Activated CD4-positive, alpha-beta T cell treated with anti-CD3 and anti-CD28 coated beads, Interleukin-2, amount 10 ng/mL, durations not matched to agents 24 days and 14 days (primary cell): ENCODE measurements at regions not wholly inside any gene's neighbourhood (a gene's known extent, or its start where the extent isn't known, plus 50 kb on each side); places are given as distances from the start of the nearest gene placed in this dataset.

Experiments used
- DNase-seq: peaks from one replicate; pipeline ENCODE4 v3.0.0; 2022
- H3K27ac Mint-ChIP-seq: one replicate; pipeline ENCODE4 v1.8.0; 2022; ENCODE audit warnings: mild to moderate bottlenecking, mixed read lengths
- H3K27me3 Mint-ChIP-seq: one replicate; pipeline ENCODE4 v1.8.0; 2022; ENCODE audit warnings: mixed read lengths
- H3K36me3 Mint-ChIP-seq: one replicate; pipeline ENCODE4 v1.8.0; 2022; ENCODE audit warnings: low read depth, mild to moderate bottlenecking, mixed read lengths
- H3K4me1 Mint-ChIP-seq: one replicate; pipeline ENCODE4 v1.8.0; 2021; ENCODE audit warnings: mixed read lengths
- H3K4me3 Mint-ChIP-seq: one replicate; pipeline ENCODE4 v1.8.0; 2022; ENCODE audit warnings: mild to moderate bottlenecking, moderate library complexity, mixed read lengths
- H3K9me3 Mint-ChIP-seq: one replicate; pipeline ENCODE4 v1.8.0; 2021; ENCODE audit warnings: mixed read lengths
- intact Hi-C: fragments of 100-400 bp; cut with micrococcal nuclease; formaldehyde crosslinking; loops from one replicate; pipeline ENCODE4 v1.15.1; 2023

- H3K9me3 Mint-ChIP-seq, result no peaks in the 10 kb centered on the region
- H3K27ac Mint-ChIP-seq, result no peak overlapping the region
- intact Hi-C loops, result no loop called here
- H3K4me1 Mint-ChIP-seq, result no peaks in the 10 kb centered on the region
- no peaks in the 10 kb centered on the region for H3K27me3 Mint-ChIP-seq
- DNase-seq, result no peak
- no peak overlapping the region for H3K4me3 Mint-ChIP-seq
- H3K36me3 Mint-ChIP-seq, result no peaks in the 10 kb centered on the region
These were observed 164.0 kb upstream of the TRAM1L1 start for GRCh38 chr4:117249333-117249732.

DNA sequence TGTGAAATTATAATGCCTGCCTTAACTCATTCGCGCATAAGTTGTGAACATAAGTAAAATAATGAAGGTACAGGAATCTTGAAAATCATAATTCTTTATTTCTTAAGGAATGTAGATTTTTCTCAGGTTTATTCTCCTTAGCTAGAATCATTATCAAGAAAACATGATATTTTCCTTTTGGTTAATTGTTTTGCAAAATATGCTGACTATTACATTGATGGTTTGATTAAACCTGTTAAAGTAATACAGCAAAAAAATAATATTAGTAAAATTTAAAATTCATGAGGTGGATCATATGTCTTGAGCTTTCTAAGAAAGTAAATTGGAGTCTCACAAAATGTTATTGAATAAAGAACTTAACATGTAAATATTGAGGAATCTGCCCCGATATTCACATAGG, 178.7 kb upstream of the TRAM1L1 start:
- Mint-ChIP-seq H3K27me3 (no peaks in the 10 kb centered on the region), H3K36me3 (no peaks in the 10 kb centered on the region), H3K4me3 (no peak overlapping the region), H3K27ac (no peak overlapping the region), H3K4me1 (no peaks in the 10 kb centered on the region), H3K9me3 (no peaks in the 10 kb centered on the region)
- DNase-seq, result no peak
- intact Hi-C loops, result no loop called here

- H3K36me3 Mint-ChIP-seq, result no peaks in the 10 kb centered on the region
- no peak overlapping the region for H3K27ac Mint-ChIP-seq
- H3K9me3 Mint-ChIP-seq, result no peaks in the 10 kb centered on the region
- H3K4me3 Mint-ChIP-seq, result no peak overlapping the region
- H3K27me3 Mint-ChIP-seq, result no peaks in the 10 kb centered on the region
- H3K4me1 Mint-ChIP-seq, result no peaks in the 10 kb centered on the region
- no peak for DNase-seq
- intact Hi-C loops, result no loop called here
These were observed 181.9 kb upstream of the TRAM1L1 start for GRCh38 chr4:117267317-117267716.

GRCh38 chr4:117284736-117285135, 199.4 kb upstream of the TRAM1L1 start:
- no peaks in the 10 kb centered on the region for H3K4me1 Mint-ChIP-seq
- H3K4me3 Mint-ChIP-seq, result no peak overlapping the region
- no peaks in the 10 kb centered on the region for H3K36me3 Mint-ChIP-seq
- no peaks in the 10 kb centered on the region for H3K9me3 Mint-ChIP-seq
- intact Hi-C loops, result no loop called here
- no peak overlapping the region for H3K27ac Mint-ChIP-seq
- no peak for DNase-seq
- no peaks in the 10 kb centered on the region for H3K27me3 Mint-ChIP-seq

DNA sequence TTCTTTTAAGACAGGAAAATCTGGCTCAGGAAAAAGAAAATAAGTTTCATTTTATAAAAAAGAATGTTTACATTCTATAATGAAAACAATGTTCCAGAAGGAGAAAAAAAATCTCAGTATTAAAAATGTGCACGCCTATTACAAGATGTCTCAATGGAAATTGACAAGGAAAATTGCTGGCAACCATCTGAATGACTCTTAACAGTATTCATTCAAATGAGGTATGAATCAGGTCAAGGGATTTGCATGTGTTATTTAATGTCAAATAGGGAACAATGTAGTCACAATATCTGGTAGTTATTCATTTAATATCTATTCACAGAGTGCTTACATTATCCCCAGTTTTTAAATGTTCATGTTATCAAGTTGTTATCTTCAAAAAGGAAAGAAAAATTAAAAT, 208.4 kb upstream of the TRAM1L1 start:
- H3K9me3 Mint-ChIP-seq, result no peaks in the 10 kb centered on the region
- H3K27ac Mint-ChIP-seq, result no peak overlapping the region
- intact Hi-C loops, result no loop called here
- no peak overlapping the region for H3K4me3 Mint-ChIP-seq
- no peaks in the 10 kb centered on the region for H3K36me3 Mint-ChIP-seq
- H3K27me3 Mint-ChIP-seq, result no peaks in the 10 kb centered on the region
- H3K4me1 Mint-ChIP-seq, result no peaks in the 10 kb centered on the region
- no peak for DNase-seq

GRCh38 chr4:117302226-117302625, 216.8 kb upstream of the TRAM1L1 start:
- intact Hi-C loops, result no loop called here
- DNase-seq, result no peak
- H3K27ac Mint-ChIP-seq, result no peak overlapping the region
- H3K36me3 Mint-ChIP-seq, result no peaks in the 10 kb centered on the region
- H3K27me3 Mint-ChIP-seq, result no peaks in the 10 kb centered on the region
- no peaks in the 10 kb centered on the region for H3K9me3 Mint-ChIP-seq
- H3K4me3 Mint-ChIP-seq, result no peak overlapping the region
- no peaks in the 10 kb centered on the region for H3K4me1 Mint-ChIP-seq

GRCh38 chr4:117311215-117311614, 225.8 kb upstream of the TRAM1L1 start:
- Mint-ChIP-seq H3K36me3 (no peaks in the 10 kb centered on the region), H3K4me1 (no peaks in the 10 kb centered on the region), H3K27ac (no peak overlapping the region), H3K27me3 (no peaks in the 10 kb centered on the region), H3K9me3 (no peaks in the 10 kb centered on the region), H3K4me3 (no peak overlapping the region)
- intact Hi-C loops, result no loop called here
- DNase-seq, result no peak

DNA sequence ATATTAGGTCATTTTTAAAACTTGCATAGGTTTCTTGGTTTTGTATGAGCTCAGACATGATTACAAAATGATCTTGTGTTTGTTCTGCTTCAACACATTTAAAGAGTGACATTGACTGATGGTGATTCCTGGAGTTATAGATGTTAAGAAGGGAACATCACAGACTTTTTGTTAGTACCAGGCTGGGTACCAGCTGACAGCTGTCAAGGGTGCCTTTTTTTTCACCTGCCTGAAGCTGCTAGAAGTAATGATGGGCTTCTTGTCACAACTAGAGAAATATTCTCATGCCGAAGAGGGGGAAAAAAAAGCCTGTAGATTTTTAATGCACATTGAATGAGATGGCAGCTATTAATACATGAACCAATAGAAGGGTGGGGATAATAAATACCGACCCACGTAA, 226.6 kb upstream of the TRAM1L1 start:
- no peaks in the 10 kb centered on the region for H3K9me3 Mint-ChIP-seq
- intact Hi-C loops, result no loop called here

GRCh38 chr4:117324851-117325491, 239.6 kb upstream of the TRAM1L1 start:
- DNase-seq, result no peak

More for the DNA sequence above, 226.6 kb upstream of the TRAM1L1 start:
- H3K4me3 Mint-ChIP-seq, result no peak overlapping the region
- H3K4me1 Mint-ChIP-seq, result no peaks in the 10 kb centered on the region
- no peaks in the 10 kb centered on the region for H3K36me3 Mint-ChIP-seq
- H3K27ac Mint-ChIP-seq, result no peak overlapping the region
- no peak for DNase-seq
- no peaks in the 10 kb centered on the region for H3K27me3 Mint-ChIP-seq

DNA sequence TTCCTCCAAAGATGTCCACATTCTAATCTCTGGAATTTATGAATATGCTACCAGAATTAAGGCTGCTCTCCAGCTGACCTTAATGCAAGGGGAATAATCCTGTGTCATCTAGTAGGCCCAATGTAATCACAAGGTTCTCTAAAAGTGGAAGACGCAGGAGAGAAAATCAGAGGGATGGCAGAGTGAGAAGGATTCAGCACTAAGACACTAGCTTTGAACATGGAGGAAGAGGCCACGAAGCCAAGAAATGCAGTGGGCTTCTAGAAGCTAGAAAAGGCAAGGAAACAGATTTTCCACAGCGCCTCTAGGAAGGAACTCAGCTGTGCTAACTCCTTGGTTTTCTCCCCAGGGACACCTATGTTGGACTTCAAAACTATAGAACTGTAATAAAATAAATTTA, 240.7 kb upstream of the TRAM1L1 start:
- H3K9me3 Mint-ChIP-seq, result no peaks in the 10 kb centered on the region
- no peak for DNase-seq
- no peaks in the 10 kb centered on the region for H3K27me3 Mint-ChIP-seq
- intact Hi-C loops, result no loop called here
- no peak overlapping the region for H3K27ac Mint-ChIP-seq
- no peaks in the 10 kb centered on the region for H3K4me1 Mint-ChIP-seq
- H3K4me3 Mint-ChIP-seq, result no peak overlapping the region
- H3K36me3 Mint-ChIP-seq, result no peaks in the 10 kb centered on the region

More at GRCh38 chr4:117324851-117325491, 239.6 kb upstream of the TRAM1L1 start:
- Mint-ChIP-seq H3K36me3 (no peaks in the 10 kb centered on the region), H3K4me3 (no peak overlapping the region), H3K27ac (no peak overlapping the region), H3K9me3 (no peaks in the 10 kb centered on the region), H3K27me3 (no peaks in the 10 kb centered on the region), H3K4me1 (no peaks in the 10 kb centered on the region)
- intact Hi-C loops, result no loop called here

DNA sequence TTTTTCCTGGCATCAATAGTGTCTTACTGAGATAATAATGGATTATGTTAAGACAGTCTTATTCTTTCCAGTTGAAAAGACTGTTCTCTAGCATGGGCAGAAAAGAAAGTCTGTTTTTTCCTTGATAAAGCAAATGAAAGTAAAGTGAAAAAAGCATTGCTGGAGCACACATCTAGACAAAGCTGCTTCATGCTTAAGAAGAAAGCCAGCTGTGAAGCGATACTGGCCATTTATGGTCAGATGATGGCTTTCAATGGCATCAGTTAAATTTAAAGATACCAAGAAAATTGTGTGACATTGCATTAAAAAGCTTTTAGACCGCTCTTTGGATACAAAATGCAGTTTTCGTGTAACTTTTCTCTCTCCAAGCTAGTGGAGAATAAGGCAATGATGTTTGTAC, 242.1 kb upstream of the TRAM1L1 start:
- intact Hi-C loops, result no loop called here
- no peak for DNase-seq
- no peaks in the 10 kb centered on the region for H3K36me3 Mint-ChIP-seq
- H3K27ac Mint-ChIP-seq, result no peak overlapping the region
- H3K4me1 Mint-ChIP-seq, result no peaks in the 10 kb centered on the region
- H3K4me3 Mint-ChIP-seq, result no peak overlapping the region
- no peaks in the 10 kb centered on the region for H3K27me3 Mint-ChIP-seq
- H3K9me3 Mint-ChIP-seq, result no peaks in the 10 kb centered on the region

GRCh38 chr4:117328333-117328732, 243.0 kb upstream of the TRAM1L1 start:
- no peaks in the 10 kb centered on the region for H3K4me1 Mint-ChIP-seq
- H3K4me3 Mint-ChIP-seq, result no peak overlapping the region
- H3K27me3 Mint-ChIP-seq, result no peaks in the 10 kb centered on the region
- no peak overlapping the region for H3K27ac Mint-ChIP-seq
- no peaks in the 10 kb centered on the region for H3K9me3 Mint-ChIP-seq
- no peak for DNase-seq
- no peaks in the 10 kb centered on the region for H3K36me3 Mint-ChIP-seq
- intact Hi-C loops, result no loop called here

GRCh38 chr4:117331817-117332216, 246.4 kb upstream of the TRAM1L1 start:
- H3K4me1 Mint-ChIP-seq, result no peaks in the 10 kb centered on the region
- H3K27ac Mint-ChIP-seq, result no peak overlapping the region
- no peaks in the 10 kb centered on the region for H3K36me3 Mint-ChIP-seq
- H3K27me3 Mint-ChIP-seq, result no peaks in the 10 kb centered on the region
- intact Hi-C loops, result no loop called here
- H3K4me3 Mint-ChIP-seq, result no peak overlapping the region
- DNase-seq, result no peak
- no peaks in the 10 kb centered on the region for H3K9me3 Mint-ChIP-seq

DNA sequence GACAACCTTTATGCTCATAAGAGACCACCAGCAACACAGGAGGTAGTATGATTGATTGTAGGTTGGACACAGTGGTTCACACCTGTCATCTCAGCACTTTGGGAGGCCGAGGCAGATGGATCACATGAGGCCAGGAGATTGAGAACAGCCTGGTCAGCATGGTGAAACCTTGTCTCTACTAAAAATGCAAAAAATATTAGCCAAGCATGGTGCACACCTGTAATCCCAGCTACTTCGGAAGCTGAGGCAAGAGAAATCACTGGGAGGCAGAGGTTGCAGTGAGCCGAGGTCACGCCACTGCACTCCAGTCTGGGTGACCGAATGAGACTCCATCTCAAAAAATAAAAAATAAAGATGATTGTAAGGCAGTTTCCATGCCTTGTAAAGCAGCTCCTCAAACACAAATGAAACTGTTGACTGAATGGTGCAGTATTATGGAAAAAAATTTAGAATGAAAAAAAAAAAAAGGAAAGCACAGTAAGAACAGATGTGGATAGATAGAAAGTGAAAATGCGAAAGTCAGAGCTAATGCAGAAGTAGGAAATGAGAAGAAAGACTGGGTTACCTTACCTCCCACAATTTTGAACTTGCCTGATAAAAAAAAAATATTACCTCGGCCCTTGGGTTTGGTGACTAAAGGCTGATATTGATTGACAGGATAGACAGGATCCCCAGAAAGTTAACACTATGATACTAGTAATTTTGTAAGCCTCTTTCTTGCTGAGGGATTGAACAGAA, 249.2 kb upstream of the TRAM1L1 start:
- no peak for DNase-seq
- Mint-ChIP-seq H3K9me3 (no peaks in the 10 kb centered on the region), H3K4me3 (no peak overlapping the region), H3K36me3 (no peaks in the 10 kb centered on the region), H3K27me3 (no peaks in the 10 kb centered on the region), H3K4me1 (no peaks in the 10 kb centered on the region), H3K27ac (no peak overlapping the region)
- intact Hi-C loops, result no loop called here

- no peaks in the 10 kb centered on the region for H3K9me3 Mint-ChIP-seq
- H3K27me3 Mint-ChIP-seq, result no peaks in the 10 kb centered on the region
- no peak overlapping the region for H3K4me3 Mint-ChIP-seq
- no peaks in the 10 kb centered on the region for H3K4me1 Mint-ChIP-seq
- no peak for DNase-seq
- no peaks in the 10 kb centered on the region for H3K36me3 Mint-ChIP-seq
- intact Hi-C loops, result no loop called here
- H3K27ac Mint-ChIP-seq, result no peak overlapping the region
These were observed 272.1 kb upstream of the TRAM1L1 start for GRCh38 chr4:117357437-117357836.
